Breast epithelium (tissue), 4 donors: ENCODE measurements at regions not wholly inside any gene's neighbourhood (a gene's known extent, or its start where the extent isn't known, plus 50 kb on each side); places are given as distances from the start of the nearest gene placed in this dataset.

Source experiments
- DNase-seq, 2 donors: peaks; one replicate each; pipeline ENCODE4 v3.0.0-alpha.2; 2019; ENCODE audit warnings: low spot score in 2 of 2
- H3K27ac ChIP-seq, 2 donors: fragments of 200-600 bp; sonication (generic) in 1 of 2; one replicate each; pipeline ENCODE4 v1.5.1; 2016 to 2019; ENCODE audit warnings: mild to moderate bottlenecking in 1 of 2
- H3K27me3 ChIP-seq, 2 donors: fragments of 200-600 bp; sonication (generic) in 1 of 2; one replicate each; pipeline versions ENCODE4 v1.5.1 to v1.6.0; 2017 to 2019; ENCODE audit warnings: control low read depth in 1 of 2, mild to moderate bottlenecking in 1 of 2
- H3K36me3 ChIP-seq: fragments of 200-600 bp; one replicate; pipeline ENCODE4 v1.5.1; 2019
- H3K4me1 ChIP-seq, 2 donors: fragments of 200-600 bp; sonication (generic); one replicate each; pipeline ENCODE4 v1.5.1; 2016 to 2019; ENCODE audit warnings: control low read depth in 1 of 2
- H3K4me3 ChIP-seq, 3 donors: fragments of 200-600 bp; sonication (generic); 1 replicate in 2 of 3; 2 replicates in 1 of 3; pipeline ENCODE4 v1.5.1; 2016 to 2019; ENCODE audit warnings: mild to moderate bottlenecking in 3 of 3, moderate library complexity in 2 of 3
- H3K9me3 ChIP-seq, 2 donors: fragments of 200-600 bp; sonication (generic) in 1 of 2; one replicate each; pipeline ENCODE4 v1.5.1; 2016 to 2019; ENCODE audit warnings: control low read depth in 1 of 2
- CTCF ChIP-seq, 3 donors: fragments of 450-650 bp; IDR thresholded peaks; one replicate each; pipeline ENCODE4 v1.5.1; 2016 to 2017; ENCODE audit warnings: antibody characterized with exemption in 3 of 3, mild to moderate bottlenecking in 3 of 3, moderate library complexity in 3 of 3
- POLR2A ChIP-seq: fragments of 450-650 bp; IDR thresholded peaks from one replicate; pipeline ENCODE4 v1.6.1; 2016; ENCODE audit warnings: antibody characterized with exemption, mild to moderate bottlenecking, moderate library complexity
- POLR2AphosphoS5 ChIP-seq, 3 donors: sonication (generic); formaldehyde crosslinking; IDR thresholded peaks; one replicate each; pipeline ENCODE4 v1.6.1; 2017; ENCODE audit warnings: antibody characterized with exemption in 3 of 3
- intact Hi-C: fragments of 100-400 bp; cut with DNase I; formaldehyde crosslinking; loops from one replicate; pipeline ENCODE4 v1.15.1; 2023; ENCODE audit warnings: low total_unique reads

GRCh38 chr13:55714120-55714519, 1426.6 kb upstream of the PRR20A start:
- no peak for DNase-seq
- no peak for TF ChIP-seq POLR2A
- TF ChIP-seq CTCF (IDR thresholded peaks at IDR 0.05) = no peak
- TF ChIP-seq POLR2AphosphoS5 (IDR thresholded peaks at IDR 0.05) = no peak
- Histone ChIP-seq H3K4me3 (no peak overlapping the region), H3K27ac (no peak overlapping the region), H3K4me1 (no peaks in the 10 kb centered on the region), H3K36me3 (no peaks in the 10 kb centered on the region), H3K27me3 (no peaks in the 10 kb centered on the region), H3K9me3 (no peaks in the 10 kb centered on the region)
- intact Hi-C loops = no loop called here

- Histone ChIP-seq H3K4me1 (no peaks in the 10 kb centered on the region), H3K27me3 (no peaks in the 10 kb centered on the region), H3K27ac (no peak overlapping the region), H3K9me3 (no peaks in the 10 kb centered on the region), H3K4me3 (no peak overlapping the region), H3K36me3 (peaks cover 6% of the 10 kb centered on the region)
- TF ChIP-seq POLR2A = no peak
- no peak for TF ChIP-seq CTCF (IDR thresholded peaks at IDR 0.05)
- TF ChIP-seq POLR2AphosphoS5 (IDR thresholded peaks at IDR 0.05) = no peak
- DNase-seq = no peak
- intact Hi-C loops = no loop called here
Measured at GRCh38 chr13:55727683-55728082, 1413.0 kb upstream of the PRR20A start.

DNA sequence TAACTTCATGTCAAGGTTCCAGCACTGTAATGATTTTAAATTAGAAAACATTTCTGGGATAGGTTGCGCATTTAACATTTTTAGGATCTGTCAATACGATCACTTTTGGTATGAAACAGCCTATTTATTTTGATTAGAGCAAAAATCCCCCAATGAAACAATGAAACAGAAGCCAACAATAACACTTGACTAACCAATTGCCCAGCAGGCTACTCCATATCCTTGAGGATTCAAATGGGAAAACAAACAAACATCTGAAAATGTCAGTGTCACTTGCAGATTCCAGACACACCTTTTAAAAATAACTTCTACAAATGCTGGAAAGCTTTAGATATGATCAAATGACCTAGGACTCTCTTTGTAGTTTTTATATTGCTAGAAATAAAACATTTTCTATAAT, 1412.5 kb upstream of the PRR20A start:
- no peaks in the 10 kb centered on the region for H3K27me3 ChIP-seq
- no peaks in the 10 kb centered on the region for H3K4me1 ChIP-seq
- DNase-seq = no peak
- intact Hi-C loops = no loop called here
- H3K27ac ChIP-seq = no peak overlapping the region
- TF ChIP-seq CTCF (IDR thresholded peaks at IDR 0.05) (no peak), POLR2AphosphoS5 (IDR thresholded peaks at IDR 0.05) (no peak), POLR2A (no peak)
- no peak overlapping the region for H3K4me3 ChIP-seq
- H3K9me3 ChIP-seq = no peaks in the 10 kb centered on the region
- H3K36me3 ChIP-seq = peaks cover 6% of the 10 kb centered on the region

DNA sequence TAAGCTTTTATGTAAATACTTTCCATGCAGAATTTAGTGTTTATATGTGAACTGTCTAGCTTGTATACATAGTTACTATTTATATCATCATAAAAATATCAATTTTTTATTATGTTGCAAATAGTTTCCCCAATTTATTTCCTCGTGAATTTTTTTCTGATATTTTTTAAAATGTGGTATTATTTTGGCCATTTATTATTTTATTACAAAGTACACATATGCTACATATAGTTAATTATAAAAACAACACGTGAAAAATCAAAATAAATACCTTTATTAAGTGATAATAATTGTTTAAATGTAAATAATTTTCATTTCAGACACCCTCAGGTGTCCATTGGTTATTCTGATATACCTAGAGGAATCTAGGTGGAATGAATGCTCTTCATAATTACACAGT, 1394.9 kb upstream of the PRR20A start:
- TF ChIP-seq POLR2A (no peak), CTCF (IDR thresholded peaks at IDR 0.05) (no peak), POLR2AphosphoS5 (IDR thresholded peaks at IDR 0.05) (no peak)
- H3K36me3 ChIP-seq = no peaks in the 10 kb centered on the region
- no peak overlapping the region for H3K4me3 ChIP-seq
- no peak overlapping the region for H3K27ac ChIP-seq
- H3K9me3 ChIP-seq = no peaks in the 10 kb centered on the region
- intact Hi-C loops = no loop called here
- H3K27me3 ChIP-seq = no peaks in the 10 kb centered on the region
- no peaks in the 10 kb centered on the region for H3K4me1 ChIP-seq
- DNase-seq = no peak

DNA sequence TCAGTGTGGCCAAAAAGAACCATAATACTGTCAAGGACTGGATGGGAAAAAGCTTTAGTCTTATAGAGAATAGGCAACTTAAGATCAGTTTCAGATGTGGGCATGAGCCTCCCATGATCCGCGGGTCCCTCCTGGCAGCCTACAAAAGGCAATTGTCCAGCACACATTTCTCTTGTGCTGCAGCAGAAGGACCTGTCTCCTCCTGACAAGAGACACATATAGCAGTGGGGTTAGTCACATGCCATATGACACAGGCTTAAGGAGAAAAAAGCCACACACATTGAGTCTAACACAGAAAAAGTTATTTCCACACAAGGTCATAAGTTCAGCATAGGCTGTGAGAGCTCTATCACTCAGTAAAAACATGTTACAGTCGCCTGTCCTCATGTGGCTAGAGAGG, 1378.7 kb upstream of the PRR20A start:
- H3K36me3 ChIP-seq = no peaks in the 10 kb centered on the region
- no peaks in the 10 kb centered on the region for H3K27me3 ChIP-seq
- no peak overlapping the region for H3K27ac ChIP-seq
- H3K4me1 ChIP-seq = no peaks in the 10 kb centered on the region
- no peaks in the 10 kb centered on the region for H3K9me3 ChIP-seq
- intact Hi-C loops = no loop called here
- TF ChIP-seq POLR2AphosphoS5 (IDR thresholded peaks at IDR 0.05) (no peak), POLR2A (no peak), CTCF (IDR thresholded peaks at IDR 0.05) (no peak)
- no peak overlapping the region for H3K4me3 ChIP-seq
- DNase-seq = no peak
